Right lobe of liver (tissue), 4 donors: ENCODE measurements at regions not wholly inside any gene's neighbourhood (a gene's known extent, or its start where the extent isn't known, plus 50 kb on each side); places are given as distances from the start of the nearest gene placed in this dataset.

Experiments used
- CTCF ChIP-seq, 4 donors: fragments of 200-600 bp in 3 of 4; fragments of 450-650 bp in 1 of 4; IDR thresholded peaks; one replicate each; pipeline versions ENCODE4 v1.5.1 to v1.8.0; 2016 to 2022; ENCODE audit warnings: antibody characterized with exemption in 4 of 4, mild to moderate bottlenecking in 2 of 4
- POLR2A ChIP-seq: fragments of 450-650 bp; IDR thresholded peaks from one replicate; pipeline ENCODE4 v1.6.1; 2017; ENCODE audit warnings: antibody characterized with exemption, mild to moderate bottlenecking
- donor health status: DM: no; HTN: no; CAD: no.
- donor health status: DM: no; HTN: no; CAD: no.
- donor health status: DM: no; HTN: yes; CAD: no.

- TF ChIP-seq CTCF (IDR thresholded peaks at IDR 0.05) (no peak), POLR2A (no peak)
Observed at GRCh38 chr22:49418341-49418894, 409.3 kb downstream of the BRD1 start.
